ENCODE measurements at regions not wholly inside any gene's neighbourhood (a gene's known extent, or its start where the extent isn't known, plus 50 kb on each side); places are given as distances from the start of the nearest gene placed in this dataset.

DNA sequence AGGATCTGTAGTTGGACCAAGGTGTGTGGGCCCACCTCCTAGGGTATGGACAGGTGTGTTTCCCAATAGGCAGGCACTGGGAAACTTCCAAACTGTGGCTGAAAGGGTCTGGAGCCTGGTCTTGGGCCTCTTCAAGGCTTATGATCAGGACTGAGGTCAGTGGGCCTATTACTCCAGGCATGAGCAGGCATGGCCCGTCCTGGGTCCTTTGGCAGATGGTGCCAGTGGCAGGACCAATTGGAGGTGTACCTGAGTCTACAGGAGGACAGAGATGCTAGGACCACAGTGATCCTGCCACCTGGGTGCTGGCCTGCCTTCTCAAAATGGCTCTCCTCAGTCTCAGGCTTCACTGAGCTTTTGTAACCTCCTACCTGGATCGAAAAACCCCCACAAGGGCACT lies 95.4 kb downstream of the RAB18 start:
- in situ Hi-C loops (cut with HindIII; ENCODE audit: low sequenced_read_pairs) = no loop called here
- TF ChIP-seq, protein P1, sequence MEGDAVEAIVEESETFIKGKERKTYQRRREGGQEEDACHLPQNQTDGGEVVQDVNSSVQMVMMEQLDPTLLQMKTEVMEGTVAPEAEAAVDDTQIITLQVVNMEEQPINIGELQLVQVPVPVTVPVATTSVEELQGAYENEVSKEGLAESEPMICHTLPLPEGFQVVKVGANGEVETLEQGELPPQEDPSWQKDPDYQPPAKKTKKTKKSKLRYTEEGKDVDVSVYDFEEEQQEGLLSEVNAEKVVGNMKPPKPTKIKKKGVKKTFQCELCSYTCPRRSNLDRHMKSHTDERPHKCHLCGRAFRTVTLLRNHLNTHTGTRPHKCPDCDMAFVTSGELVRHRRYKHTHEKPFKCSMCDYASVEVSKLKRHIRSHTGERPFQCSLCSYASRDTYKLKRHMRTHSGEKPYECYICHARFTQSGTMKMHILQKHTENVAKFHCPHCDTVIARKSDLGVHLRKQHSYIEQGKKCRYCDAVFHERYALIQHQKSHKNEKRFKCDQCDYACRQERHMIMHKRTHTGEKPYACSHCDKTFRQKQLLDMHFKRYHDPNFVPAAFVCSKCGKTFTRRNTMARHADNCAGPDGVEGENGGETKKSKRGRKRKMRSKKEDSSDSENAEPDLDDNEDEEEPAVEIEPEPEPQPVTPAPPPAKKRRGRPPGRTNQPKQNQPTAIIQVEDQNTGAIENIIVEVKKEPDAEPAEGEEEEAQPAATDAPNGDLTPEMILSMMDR (IDR thresholded peaks at IDR 0.05; ENCODE audit: low read depth, low read length) = no peak
- H3K4me3 ChIP-seq (ENCODE audit: low read depth, low read length) = no peak overlapping the region
- DNase-seq (ENCODE audit: low read depth, low spot score) = no peak

DNA sequence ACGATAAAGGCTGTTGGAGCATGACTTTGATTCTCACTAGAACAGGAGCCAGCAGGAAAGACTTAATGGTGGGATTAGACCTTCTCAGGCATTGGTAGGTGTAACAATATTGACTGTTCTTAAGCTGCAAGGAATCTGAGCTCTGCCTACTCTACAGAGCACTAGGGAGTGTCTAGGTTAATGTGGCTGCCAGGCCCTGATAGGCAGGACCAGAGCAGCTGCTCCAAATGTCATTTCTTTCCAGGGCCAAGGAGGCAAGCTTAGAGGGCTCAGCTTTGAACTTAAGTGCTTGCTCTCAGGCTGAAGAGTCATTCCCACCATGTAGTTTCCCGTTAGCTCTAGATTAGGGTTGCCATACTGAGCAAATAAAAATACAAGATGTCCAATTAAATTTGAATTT lies 96.8 kb downstream of the RAB18 start:
- DNase-seq (ENCODE audit: low read depth, low spot score) = no peak
- in situ Hi-C loops (cut with HindIII; ENCODE audit: low sequenced_read_pairs) = no loop called here
- TF ChIP-seq, protein P1 (IDR thresholded peaks at IDR 0.05; ENCODE audit: low read depth, low read length) = no peak
- H3K4me3 ChIP-seq (ENCODE audit: low read depth, low read length) = no peak overlapping the region

DNA sequence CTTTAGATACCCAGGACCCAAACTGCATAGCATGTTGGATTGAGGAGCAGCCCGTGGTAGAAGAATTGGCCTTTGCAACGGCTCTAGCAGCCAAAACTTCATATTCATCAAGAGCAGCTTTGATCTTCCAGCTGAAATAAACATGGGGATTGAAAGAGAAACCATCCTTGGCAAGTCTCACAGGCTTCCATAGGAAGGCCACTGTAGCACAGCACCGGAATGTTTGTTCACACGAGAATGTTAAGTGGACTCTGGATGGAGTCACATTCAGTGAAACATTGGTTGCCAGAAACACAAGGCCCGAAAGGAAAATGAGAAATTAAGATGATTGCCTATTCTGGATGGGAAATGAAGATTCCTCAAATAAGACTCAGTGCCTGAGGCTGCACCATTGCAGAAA lies 97.4 kb downstream of the RAB18 start:
- in situ Hi-C loops (cut with HindIII; ENCODE audit: low sequenced_read_pairs) = no loop called here
- TF ChIP-seq, protein P1 (IDR thresholded peaks at IDR 0.05; ENCODE audit: low read depth, low read length) = no peak
- no peak overlapping the region for H3K4me3 ChIP-seq (ENCODE audit: low read depth, low read length)
- no peak for DNase-seq (ENCODE audit: low read depth, low spot score)

DNA sequence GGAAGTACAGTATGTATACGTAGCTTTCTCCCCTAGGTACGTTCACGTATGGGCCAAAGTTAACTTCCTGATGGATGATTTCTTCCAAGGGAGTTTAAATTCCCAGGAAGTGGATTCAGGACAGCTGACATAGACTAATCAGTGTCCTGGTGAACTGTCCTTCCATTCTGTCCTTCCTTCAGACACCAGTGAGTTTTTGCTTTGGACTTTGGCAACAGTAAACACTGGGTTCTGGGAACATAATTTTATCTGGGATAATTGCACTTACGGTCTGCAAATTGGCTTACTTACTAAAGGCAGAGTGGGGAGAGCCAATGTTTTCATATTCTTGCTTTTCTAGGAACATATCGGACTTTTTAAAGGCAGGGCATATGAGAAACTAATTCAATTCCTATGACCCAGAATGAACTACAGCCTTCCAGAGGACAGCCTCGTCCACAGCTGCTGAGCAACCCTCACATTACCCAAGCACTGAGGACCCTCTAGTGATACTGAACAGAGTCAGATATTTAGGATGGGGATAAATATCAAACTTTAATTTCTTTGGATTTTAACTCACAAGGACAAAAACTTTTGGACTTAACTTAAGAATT lies 97.9 kb downstream of the RAB18 start:
- in situ Hi-C loops (cut with HindIII; ENCODE audit: low sequenced_read_pairs) = no loop called here
- H3K4me3 ChIP-seq (ENCODE audit: low read depth, low read length) = no peak overlapping the region
- TF ChIP-seq, protein P1 (IDR thresholded peaks at IDR 0.05; ENCODE audit: low read depth, low read length) = no peak
- DNase-seq (ENCODE audit: low read depth, low spot score) = no peak

DNA sequence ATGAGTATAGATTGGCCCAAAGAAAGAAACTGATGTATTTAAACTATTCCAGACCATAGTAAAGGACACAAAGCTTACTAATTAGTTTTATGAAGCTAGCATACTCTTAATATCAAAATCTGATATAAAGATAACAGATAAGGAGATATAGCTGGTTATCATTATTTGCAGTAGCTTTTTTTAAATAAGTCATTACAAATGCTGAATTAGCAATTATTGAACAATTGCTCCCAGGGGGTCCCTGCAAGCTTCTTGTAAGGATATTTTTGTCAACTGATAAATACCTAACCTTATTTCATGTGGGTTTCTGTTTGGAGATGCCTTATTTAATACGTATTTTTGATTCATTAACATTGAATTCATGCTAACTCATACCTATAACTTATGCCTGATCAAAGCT lies 99.0 kb downstream of the RAB18 start:
- in situ Hi-C loops (cut with HindIII; ENCODE audit: low sequenced_read_pairs) = no loop called here
- DNase-seq (ENCODE audit: low read depth, low spot score) = no peak
- TF ChIP-seq, protein P1 (IDR thresholded peaks at IDR 0.05; ENCODE audit: low read depth, low read length) = no peak
- no peak overlapping the region for H3K4me3 ChIP-seq (ENCODE audit: low read depth, low read length)

DNA sequence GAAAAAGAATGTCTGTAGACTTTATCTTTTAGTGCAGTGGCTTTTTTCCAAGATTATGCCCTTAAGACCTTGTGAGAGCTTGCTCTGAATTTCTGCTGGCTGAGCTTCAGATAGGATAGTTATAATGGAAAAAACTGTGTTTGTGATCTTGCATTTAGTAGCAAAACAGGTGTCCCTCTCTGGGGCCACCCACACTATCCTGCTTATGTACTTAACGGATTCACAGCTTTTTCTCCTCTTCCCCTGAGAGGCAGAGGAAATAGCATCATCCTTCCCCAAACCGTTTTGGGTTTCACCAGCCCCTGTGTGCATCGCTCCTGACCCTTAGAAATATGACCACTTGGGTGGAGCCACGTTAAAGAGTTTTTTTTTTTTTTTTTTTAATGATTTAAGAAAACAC lies 101.2 kb downstream of the RAB18 start:
- no peak for DNase-seq (ENCODE audit: low read depth, low spot score)
- TF ChIP-seq, protein P1 (IDR thresholded peaks at IDR 0.05; ENCODE audit: low read depth, low read length) = no peak
- in situ Hi-C loops (cut with HindIII; ENCODE audit: low sequenced_read_pairs) = no loop called here
- no peak overlapping the region for H3K4me3 ChIP-seq (ENCODE audit: low read depth, low read length)

DNA sequence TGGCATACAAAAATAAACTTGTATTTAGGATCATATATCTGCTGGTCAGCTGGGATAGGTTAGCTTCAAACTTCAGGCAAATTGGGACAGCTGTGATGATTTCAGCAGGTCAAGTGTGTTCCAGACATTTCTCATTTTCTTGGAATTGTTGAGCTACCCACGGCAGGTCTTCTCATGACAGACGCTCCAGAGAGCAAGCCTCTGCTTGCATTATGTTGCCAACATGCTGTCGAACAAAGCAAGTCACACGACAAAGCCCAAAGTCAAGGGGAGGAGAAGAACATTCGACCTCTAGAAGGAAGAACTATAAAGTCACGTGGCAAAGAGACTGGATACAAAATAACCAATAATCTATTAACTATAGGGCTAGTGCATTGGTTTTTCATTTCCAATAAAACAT lies 103.5 kb downstream of the RAB18 start:
- in situ Hi-C loops (cut with HindIII; ENCODE audit: low sequenced_read_pairs) = no loop called here
- TF ChIP-seq, protein P1 (IDR thresholded peaks at IDR 0.05; ENCODE audit: low read depth, low read length) = no peak
- no peak overlapping the region for H3K4me3 ChIP-seq (ENCODE audit: low read depth, low read length)
- no peak for DNase-seq (ENCODE audit: low read depth, low spot score)

All from astrocyte of the spinal cord (primary cell).